Parathyroid adenoma (tissue), 2 donors: ENCODE measurements at regions not wholly inside any gene's neighbourhood (a gene's known extent, or its start where the extent isn't known, plus 50 kb on each side); places are given as distances from the start of the nearest gene placed in this dataset.

Experiments used
- H2AFZ ChIP-seq: fragments of 300-600 bp; sonication (generic); one replicate; pipeline ENCODE4 v1.7.0; 2017; ENCODE audit warnings: antibody characterized with exemption, mild to moderate bottlenecking
- H3K27ac ChIP-seq: fragments of 300-600 bp; sonication (generic); one replicate; pipeline ENCODE4 v1.7.0; 2017
- H3K27me3 ChIP-seq: fragments of 300-600 bp; sonication (generic); one replicate; pipeline ENCODE4 v1.7.0; 2017; ENCODE audit warnings: low read length; ENCODE audit not compliant: control insufficient read depth, insufficient read depth
- H3K36me3 ChIP-seq: fragments of 300-600 bp; sonication (generic); one replicate; pipeline ENCODE4 v1.7.0; 2017; ENCODE audit warnings: low read length; ENCODE audit not compliant: control insufficient read depth, insufficient read depth
- H3K4me1 ChIP-seq: fragments of 300-600 bp; sonication (generic); one replicate; pipeline ENCODE4 v1.7.0; 2017; ENCODE audit warnings: control low read depth
- H3K4me2 ChIP-seq: fragments of 300-600 bp; sonication (generic); one replicate; pipeline ENCODE4 v1.7.0; 2017; ENCODE audit warnings: low read length
- H3K4me3 ChIP-seq: fragments of 300-600 bp; sonication (generic); one replicate; pipeline ENCODE4 v1.7.0; 2017; ENCODE audit warnings: low read depth, low read length
- H3K79me2 ChIP-seq: fragments of 300-600 bp; sonication (generic); one replicate; pipeline ENCODE4 v1.7.0; 2017; ENCODE audit warnings: control low read depth
- H3K9ac ChIP-seq: fragments of 300-600 bp; sonication (generic); one replicate; pipeline ENCODE4 v1.7.0; 2017; ENCODE audit warnings: mild to moderate bottlenecking
- H3K9me3 ChIP-seq: fragments of 300-600 bp; sonication (generic); one replicate; pipeline ENCODE4 v1.7.0; 2017; ENCODE audit warnings: low read length; ENCODE audit not compliant: control insufficient read depth
- CTCF ChIP-seq: fragments of 300-600 bp; sonication (generic); IDR thresholded peaks from one replicate; pipeline ENCODE4 v1.7.0; 2017; ENCODE audit warnings: antibody characterized with exemption, mild to moderate bottlenecking
- donor health status: primary hyperparathyroidism.

GRCh38 chr5:115686051-115686737 lies 60.4 kb upstream of the TMED7 start:
- Histone ChIP-seq H3K4me1 (no peaks in the 10 kb centered on the region), H3K4me2 (no peak overlapping the region), H3K9me3 (no peaks in the 10 kb centered on the region), H3K27ac (no peak overlapping the region), H3K4me3 (no peak overlapping the region), H3K79me2 (no peaks in the 10 kb centered on the region), H3K9ac (no peak overlapping the region), H2AFZ (no peak overlapping the region), H3K36me3 (no peaks in the 10 kb centered on the region), H3K27me3 (no peaks in the 10 kb centered on the region)
- TF ChIP-seq CTCF = no peak

- Histone ChIP-seq H3K9ac (no peak overlapping the region), H3K4me1 (no peaks in the 10 kb centered on the region), H3K9me3 (no peaks in the 10 kb centered on the region), H3K27ac (no peak overlapping the region), H3K36me3 (no peaks in the 10 kb centered on the region), H2AFZ (no peak overlapping the region), H3K79me2 (no peaks in the 10 kb centered on the region), H3K4me2 (no peak overlapping the region), H3K4me3 (no peak overlapping the region), H3K27me3 (no peaks in the 10 kb centered on the region)
- TF ChIP-seq CTCF = no peak
Observed at GRCh38 chr5:115685490-115685889, 59.7 kb upstream of the TMED7 start.

- H3K4me2 ChIP-seq = no peak overlapping the region
- H3K79me2 ChIP-seq = no peaks in the 10 kb centered on the region
- no peaks in the 10 kb centered on the region for H3K27me3 ChIP-seq
- H3K4me3 ChIP-seq = no peak overlapping the region
- H3K36me3 ChIP-seq = no peaks in the 10 kb centered on the region
- no peak for TF ChIP-seq CTCF
- no peak overlapping the region for H3K27ac ChIP-seq
- H3K9ac ChIP-seq = no peak overlapping the region
- no peak overlapping the region for H2AFZ ChIP-seq
- no peaks in the 10 kb centered on the region for H3K4me1 ChIP-seq
- H3K9me3 ChIP-seq = no peaks in the 10 kb centered on the region
Observed at GRCh38 chr5:115684513-115685037, 58.7 kb upstream of the TMED7 start.

- H3K36me3 ChIP-seq = no peaks in the 10 kb centered on the region
- no peak overlapping the region for H3K4me2 ChIP-seq
- H3K79me2 ChIP-seq = no peaks in the 10 kb centered on the region
- H3K9me3 ChIP-seq = no peaks in the 10 kb centered on the region
- H3K4me1 ChIP-seq = no peaks in the 10 kb centered on the region
- H3K27ac ChIP-seq = no peak overlapping the region
- no peak overlapping the region for H3K4me3 ChIP-seq
- no peak overlapping the region for H3K9ac ChIP-seq
- no peaks in the 10 kb centered on the region for H3K27me3 ChIP-seq
- TF ChIP-seq CTCF = no peak
- no peak overlapping the region for H2AFZ ChIP-seq
Observed at GRCh38 chr5:115683081-115683480, 57.2 kb upstream of the TMED7 start.
